ENCODE measurements at regions not wholly inside any gene's neighbourhood (a gene's known extent, or its start where the extent isn't known, plus 50 kb on each side); places are given as distances from the start of the nearest gene placed in this dataset.
"Not testable (repeated sequence)": the region's sequence is repeated elsewhere in the genome, so short reads cannot be mapped to it uniquely, and the experiment has no call there.

DNA sequence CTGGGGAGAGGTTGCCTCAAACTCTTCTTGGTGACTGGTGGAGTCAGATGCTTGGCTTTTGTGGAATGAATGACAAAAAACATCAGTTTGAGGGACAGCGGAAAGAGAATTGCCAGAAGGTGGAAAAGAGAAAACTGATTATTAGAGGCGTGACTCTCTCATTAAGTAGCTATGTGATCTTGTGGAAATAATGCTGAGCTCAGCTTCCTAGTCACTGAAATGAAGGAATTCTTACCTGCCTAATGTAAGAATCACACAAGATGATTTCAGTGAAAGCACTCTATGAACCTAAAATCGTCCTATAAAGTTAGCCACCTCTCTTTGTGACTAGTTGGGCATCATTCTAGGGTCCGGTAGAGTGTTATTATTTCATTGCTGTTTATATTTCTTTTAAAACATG, 498.8 kb downstream of the TMEM135 start:
- H3K4me2 ChIP-seq (ENCODE audit: low read length): no peak overlapping the region
- no peaks in the 10 kb centered on the region for H3K36me3 ChIP-seq (ENCODE audit: control insufficient read depth, low read length)
- no peak overlapping the region for H3K4me3 ChIP-seq (ENCODE audit: low read length)
- no peaks in the 10 kb centered on the region for H3K9me3 ChIP-seq (ENCODE audit: control insufficient read depth, insufficient read depth, low read length)
- no peaks in the 10 kb centered on the region for H4K20me1 ChIP-seq (ENCODE audit: control insufficient read depth, insufficient read depth, low read depth, low read length)
- H3K27ac ChIP-seq (ENCODE audit: low read depth, low read length): no peak overlapping the region
- H3K9me2 ChIP-seq (replicated peaks; ENCODE audit: control insufficient read depth, low read length): no peaks in the 10 kb centered on the region
- H3F3A ChIP-seq (ENCODE audit: control insufficient read depth, insufficient read depth): no peaks in the 10 kb centered on the region
- H3K4me1 ChIP-seq (ENCODE audit: control insufficient read depth, low read length): no peaks in the 10 kb centered on the region
- H3K27me3 ChIP-seq (ENCODE audit: control insufficient read depth, low read length): no peaks in the 10 kb centered on the region
- TF ChIP-seq, protein P1, sequence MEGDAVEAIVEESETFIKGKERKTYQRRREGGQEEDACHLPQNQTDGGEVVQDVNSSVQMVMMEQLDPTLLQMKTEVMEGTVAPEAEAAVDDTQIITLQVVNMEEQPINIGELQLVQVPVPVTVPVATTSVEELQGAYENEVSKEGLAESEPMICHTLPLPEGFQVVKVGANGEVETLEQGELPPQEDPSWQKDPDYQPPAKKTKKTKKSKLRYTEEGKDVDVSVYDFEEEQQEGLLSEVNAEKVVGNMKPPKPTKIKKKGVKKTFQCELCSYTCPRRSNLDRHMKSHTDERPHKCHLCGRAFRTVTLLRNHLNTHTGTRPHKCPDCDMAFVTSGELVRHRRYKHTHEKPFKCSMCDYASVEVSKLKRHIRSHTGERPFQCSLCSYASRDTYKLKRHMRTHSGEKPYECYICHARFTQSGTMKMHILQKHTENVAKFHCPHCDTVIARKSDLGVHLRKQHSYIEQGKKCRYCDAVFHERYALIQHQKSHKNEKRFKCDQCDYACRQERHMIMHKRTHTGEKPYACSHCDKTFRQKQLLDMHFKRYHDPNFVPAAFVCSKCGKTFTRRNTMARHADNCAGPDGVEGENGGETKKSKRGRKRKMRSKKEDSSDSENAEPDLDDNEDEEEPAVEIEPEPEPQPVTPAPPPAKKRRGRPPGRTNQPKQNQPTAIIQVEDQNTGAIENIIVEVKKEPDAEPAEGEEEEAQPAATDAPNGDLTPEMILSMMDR (IDR thresholded peaks at IDR 0.05; ENCODE audit: low read depth, low read length, poor library complexity, severe bottlenecking): no peak
- no peak for TF ChIP-seq EZH2phosphoT487 (IDR thresholded peaks at IDR 0.05; ENCODE audit: borderline replicate concordance, low read length)
- H3K79me2 ChIP-seq (ENCODE audit: control insufficient read depth, low read length): no peaks in the 10 kb centered on the region

DNA sequence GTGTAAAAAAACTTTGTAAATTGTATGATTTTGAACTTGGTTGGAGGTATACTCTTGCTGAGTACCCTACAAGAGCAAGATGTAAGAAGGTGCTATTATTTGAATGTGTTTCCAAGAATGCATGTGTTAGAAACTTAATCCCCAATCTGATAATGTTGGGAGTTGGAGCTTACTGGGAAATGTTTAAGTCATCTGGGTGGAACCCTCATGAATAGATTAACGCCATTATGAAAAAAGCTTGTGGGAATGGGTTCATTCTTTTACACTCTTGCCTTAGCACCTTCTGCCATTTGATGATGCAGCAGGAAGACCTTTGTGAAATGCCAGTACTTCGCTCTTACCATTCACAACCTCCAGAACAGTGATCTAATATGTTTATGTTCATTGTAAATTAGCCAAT, 498.3 kb downstream of the TMEM135 start:
- Histone ChIP-seq H3K27me3 (ENCODE audit: control insufficient read depth, low read length) (no peaks in the 10 kb centered on the region), H4K20me1 (ENCODE audit: control insufficient read depth, insufficient read depth, low read depth, low read length) (no peaks in the 10 kb centered on the region), H3F3A (ENCODE audit: control insufficient read depth, insufficient read depth) (no peaks in the 10 kb centered on the region), H3K9me3 (ENCODE audit: control insufficient read depth, insufficient read depth, low read length) (no peaks in the 10 kb centered on the region), H3K4me1 (ENCODE audit: control insufficient read depth, low read length) (no peaks in the 10 kb centered on the region), H3K9me2 (replicated peaks; ENCODE audit: control insufficient read depth, low read length) (no peaks in the 10 kb centered on the region), H3K36me3 (ENCODE audit: control insufficient read depth, low read length) (no peaks in the 10 kb centered on the region), H3K79me2 (ENCODE audit: control insufficient read depth, low read length) (no peaks in the 10 kb centered on the region), H3K4me3 (ENCODE audit: low read length) (no peak overlapping the region), H3K27ac (ENCODE audit: low read depth, low read length) (no peak overlapping the region), H3K4me2 (ENCODE audit: low read length) (no peak overlapping the region)
- TF ChIP-seq EZH2phosphoT487 (IDR thresholded peaks at IDR 0.05; ENCODE audit: borderline replicate concordance, low read length): no peak
- TF ChIP-seq, protein P1 (IDR thresholded peaks at IDR 0.05; ENCODE audit: low read depth, low read length, poor library complexity, severe bottlenecking): no peak

DNA sequence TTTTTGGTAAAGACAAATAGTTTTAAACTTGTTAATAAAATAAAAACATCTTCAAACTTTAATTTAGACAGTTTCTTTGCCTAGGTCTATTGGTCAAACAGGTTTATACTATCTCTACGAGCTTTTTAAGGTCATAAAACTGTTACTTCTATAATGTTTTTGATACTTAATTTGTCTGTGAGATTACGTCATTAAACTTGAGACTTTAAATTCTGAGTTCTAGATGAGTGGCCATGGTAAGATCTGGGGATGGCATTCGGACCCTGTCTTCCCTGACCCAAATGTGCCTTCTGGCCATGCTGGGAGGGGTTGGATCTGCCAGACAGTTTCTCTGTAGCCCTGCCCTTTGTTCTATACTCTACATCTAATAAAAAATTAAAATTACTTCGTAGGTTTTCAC, 497.8 kb downstream of the TMEM135 start:
- H3K36me3 ChIP-seq (ENCODE audit: control insufficient read depth, low read length): no peaks in the 10 kb centered on the region
- no peaks in the 10 kb centered on the region for H3K9me3 ChIP-seq (ENCODE audit: control insufficient read depth, insufficient read depth, low read length)
- no peaks in the 10 kb centered on the region for H3F3A ChIP-seq (ENCODE audit: control insufficient read depth, insufficient read depth)
- no peaks in the 10 kb centered on the region for H3K79me2 ChIP-seq (ENCODE audit: control insufficient read depth, low read length)
- no peaks in the 10 kb centered on the region for H3K27me3 ChIP-seq (ENCODE audit: control insufficient read depth, low read length)
- H3K4me2 ChIP-seq (ENCODE audit: low read length): no peak overlapping the region
- no peaks in the 10 kb centered on the region for H3K9me2 ChIP-seq (replicated peaks; ENCODE audit: control insufficient read depth, low read length)
- no peaks in the 10 kb centered on the region for H4K20me1 ChIP-seq (ENCODE audit: control insufficient read depth, insufficient read depth, low read depth, low read length)
- TF ChIP-seq, protein P1 (IDR thresholded peaks at IDR 0.05; ENCODE audit: low read depth, low read length, poor library complexity, severe bottlenecking): no peak
- TF ChIP-seq EZH2phosphoT487 (IDR thresholded peaks at IDR 0.05; ENCODE audit: borderline replicate concordance, low read length): no peak
- no peaks in the 10 kb centered on the region for H3K4me1 ChIP-seq (ENCODE audit: control insufficient read depth, low read length)
- no peak overlapping the region for H3K4me3 ChIP-seq (ENCODE audit: low read length)
- H3K27ac ChIP-seq (ENCODE audit: low read depth, low read length): no peak overlapping the region

DNA sequence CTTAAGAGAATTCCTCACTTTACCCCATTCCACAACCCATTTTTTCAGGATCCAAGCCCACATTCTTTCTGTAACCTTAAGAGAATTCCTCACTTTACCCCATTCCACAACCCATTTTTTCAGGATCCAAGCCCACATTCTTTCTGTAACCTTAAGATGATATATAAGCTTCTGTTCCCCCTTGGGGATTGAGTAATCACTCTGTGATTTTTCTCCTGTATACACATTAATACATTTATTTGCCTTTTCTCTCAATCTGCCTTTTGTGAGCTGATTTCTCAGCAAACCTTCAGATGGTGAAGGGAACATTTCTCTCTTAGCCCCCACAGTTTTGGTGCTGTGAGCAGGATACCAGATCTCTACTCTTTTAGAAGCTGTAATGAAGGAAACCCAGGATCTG, 494.1 kb downstream of the TMEM135 start:
- not testable (repeated sequence) for H3K9me2 ChIP-seq (replicated peaks; ENCODE audit: control insufficient read depth, low read length); H3K9me3 ChIP-seq (ENCODE audit: control insufficient read depth, insufficient read depth, low read length); H3K4me2 ChIP-seq (ENCODE audit: low read length); H4K20me1 ChIP-seq (ENCODE audit: control insufficient read depth, insufficient read depth, low read depth, low read length); H3K4me1 ChIP-seq (ENCODE audit: control insufficient read depth, low read length); H3K36me3 ChIP-seq (ENCODE audit: control insufficient read depth, low read length); H3K27me3 ChIP-seq (ENCODE audit: control insufficient read depth, low read length); H3K27ac ChIP-seq (ENCODE audit: low read depth, low read length); H3K79me2 ChIP-seq (ENCODE audit: control insufficient read depth, low read length); H3F3A ChIP-seq (ENCODE audit: control insufficient read depth, insufficient read depth); H3K4me3 ChIP-seq (ENCODE audit: low read length)
